ENCODE measurements at regions not wholly inside any gene's neighbourhood (a gene's known extent, or its start where the extent isn't known, plus 50 kb on each side); places are given as distances from the start of the nearest gene placed in this dataset.
"Not testable (repeated sequence)": the region's sequence is repeated elsewhere in the genome, so short reads cannot be mapped to it uniquely, and the experiment has no call there.

DNA sequence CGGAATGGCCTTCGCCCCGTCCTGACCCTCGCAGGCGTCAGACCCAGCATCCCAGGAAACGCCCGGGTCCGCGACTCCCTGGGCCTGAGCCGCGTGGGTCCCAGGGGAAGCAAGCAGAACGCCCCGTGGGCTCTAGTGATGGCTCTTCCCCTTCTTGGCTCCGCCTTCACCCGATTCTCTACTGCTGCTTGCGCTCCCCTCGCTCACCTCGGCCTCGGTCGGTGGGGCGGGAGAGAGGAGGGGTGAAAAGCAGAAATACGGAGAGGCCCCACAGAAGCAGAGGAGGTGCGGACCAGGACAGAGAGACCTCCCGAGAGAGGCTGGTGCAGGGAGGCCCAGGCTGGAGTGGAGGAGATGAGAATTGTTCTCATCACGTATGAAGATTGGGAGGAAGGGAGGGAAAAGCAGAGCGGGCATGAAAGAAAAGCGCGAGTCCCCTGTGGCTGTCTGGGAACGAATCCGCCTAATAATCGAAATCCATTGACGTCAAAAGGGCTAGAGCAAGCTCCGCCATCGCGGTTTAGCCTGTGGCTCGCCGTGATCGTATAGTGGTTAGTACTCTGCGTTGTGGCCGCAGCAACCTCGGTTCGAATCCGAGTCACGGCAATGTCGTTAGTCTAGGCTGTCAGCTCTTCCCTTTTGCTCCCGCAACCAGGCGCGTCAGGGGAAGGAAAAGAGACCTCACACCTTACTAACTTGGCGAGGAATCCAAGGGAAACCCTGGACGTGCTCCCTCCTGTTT is 128.9 kb upstream of the NBPF11 start:
- not testable (repeated sequence) for TF ChIP-seq CTCF (conservative IDR thresholded peaks at IDR 0.05 in 1 of 2, IDR thresholded peaks at IDR 0.05 in 1 of 2; ENCODE audit: extremely low read depth in 1 of 2, insufficient read depth in 1 of 2, low read depth in 1 of 2, low read length in 2 of 2); EZH2 (IDR thresholded peaks at IDR 0.05; ENCODE audit: borderline replicate concordance, low read length)

Measured in mammary epithelial cell (primary cell).